Superior temporal gyrus (tissue), 1 donor: ENCODE measurements at regions not wholly inside any gene's neighbourhood (a gene's known extent, or its start where the extent isn't known, plus 50 kb on each side); places are given as distances from the start of the nearest gene placed in this dataset.

Source experiments
- DNase-seq: peaks from one replicate; pipeline ENCODE4 v3.0.0-alpha.2; 2016; ENCODE audit errors: extremely low spot score

GRCh38 chr7:113715262-113715661, 203.5 kb downstream of the PPP1R3A start:
- DNase-seq = no peak

- DNase-seq = peak; percentile 86
These were observed 208.3 kb downstream of the PPP1R3A start for GRCh38 chr7:113710310-113711096.

- no peak for DNase-seq
These were observed 213.4 kb downstream of the PPP1R3A start for GRCh38 chr7:113705439-113705838.

GRCh38 chr7:113698556-113699220, 220.1 kb downstream of the PPP1R3A start:
- DNase-seq = peak; percentile 72

GRCh38 chr7:113694149-113694548, 224.7 kb downstream of the PPP1R3A start:
- no peak for DNase-seq

- no peak for DNase-seq
These were observed 234.6 kb downstream of the PPP1R3A start for GRCh38 chr7:113684165-113684564.

GRCh38 chr7:113677811-113678210, 241.0 kb downstream of the PPP1R3A start:
- DNase-seq = no peak

GRCh38 chr7:113664867-113665266, 253.9 kb downstream of the PPP1R3A start:
- no peak for DNase-seq

- peak; percentile 69 for DNase-seq
These were observed 259.4 kb downstream of the PPP1R3A start for GRCh38 chr7:113659416-113659815.

GRCh38 chr7:113657603-113658002, 261.2 kb downstream of the PPP1R3A start:
- no peak for DNase-seq

GRCh38 chr7:113652501-113652900, 266.3 kb downstream of the PPP1R3A start:
- DNase-seq = no peak

- DNase-seq = no peak
These were observed 269.3 kb downstream of the PPP1R3A start for GRCh38 chr7:113649556-113649955.

GRCh38 chr7:113639221-113639620, 279.6 kb downstream of the PPP1R3A start:
- DNase-seq = no peak

- peak; percentile 41 for DNase-seq
These were observed 281.9 kb downstream of the PPP1R3A start for GRCh38 chr7:113636727-113637421.

GRCh38 chr7:113635492-113635891, 283.3 kb downstream of the PPP1R3A start:
- no peak for DNase-seq

- no peak for DNase-seq
These were observed 285.7 kb downstream of the PPP1R3A start for GRCh38 chr7:113633073-113633472.

GRCh38 chr7:113628948-113629847, 289.6 kb downstream of the PPP1R3A start:
- DNase-seq = no peak

GRCh38 chr7:113625494-113626102, 293.2 kb downstream of the PPP1R3A start:
- DNase-seq = no peak

GRCh38 chr7:113622796-113623195, 296.0 kb downstream of the PPP1R3A start:
- no peak for DNase-seq

GRCh38 chr7:113610572-113610971, 308.2 kb downstream of the PPP1R3A start:
- no peak for DNase-seq

GRCh38 chr7:113608782-113609181, 310.0 kb downstream of the PPP1R3A start:
- peak; percentile 51 for DNase-seq
